ENCODE measurements at regions not wholly inside any gene's neighbourhood (a gene's known extent, or its start where the extent isn't known, plus 50 kb on each side); places are given as distances from the start of the nearest gene placed in this dataset.
A peak's percentile ranks its signal among the peaks of the same experiment; 100 is the strongest.

DNA sequence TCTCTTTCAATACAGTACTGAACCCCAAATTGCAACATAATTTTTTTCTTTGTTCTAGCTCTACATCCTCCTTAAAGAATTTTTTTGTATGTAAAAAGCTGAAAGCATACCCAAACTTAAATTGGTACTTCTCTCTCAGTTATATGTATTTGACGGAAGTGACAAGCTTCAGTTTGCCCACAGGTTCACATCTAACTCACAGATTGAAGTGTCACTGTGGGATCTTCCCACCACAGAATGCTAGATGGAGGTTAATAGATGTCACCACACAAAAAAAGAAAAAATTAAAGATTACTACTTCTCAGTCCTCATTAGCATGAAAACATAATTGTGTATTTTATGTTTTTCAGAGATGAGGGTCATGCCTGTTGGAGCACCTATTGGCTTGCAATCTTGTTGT, 150.9 kb upstream of the GHITM start:
- H3K36me3 ChIP-seq (ENCODE audit: control insufficient read depth, insufficient read depth, low read length, severe bottlenecking): no peaks in the 10 kb centered on the region
- H3K27me3 ChIP-seq (replicated peaks; ENCODE audit: control insufficient read depth, insufficient read depth, low read length): no peaks in the 10 kb centered on the region
- no peak for DNase-seq (ENCODE audit: low read depth)
- H3K9me3 ChIP-seq (ENCODE audit: control insufficient read depth, low read length): no peaks in the 10 kb centered on the region
- H3K4me3 ChIP-seq (ENCODE audit: low read length): no peak overlapping the region
- H3K9ac ChIP-seq (ENCODE audit: low read length): no peak overlapping the region
- peaks cover 5% of the 10 kb centered on the region for H3K4me1 ChIP-seq (ENCODE audit: control insufficient read depth, insufficient read depth, low read length)

DNA sequence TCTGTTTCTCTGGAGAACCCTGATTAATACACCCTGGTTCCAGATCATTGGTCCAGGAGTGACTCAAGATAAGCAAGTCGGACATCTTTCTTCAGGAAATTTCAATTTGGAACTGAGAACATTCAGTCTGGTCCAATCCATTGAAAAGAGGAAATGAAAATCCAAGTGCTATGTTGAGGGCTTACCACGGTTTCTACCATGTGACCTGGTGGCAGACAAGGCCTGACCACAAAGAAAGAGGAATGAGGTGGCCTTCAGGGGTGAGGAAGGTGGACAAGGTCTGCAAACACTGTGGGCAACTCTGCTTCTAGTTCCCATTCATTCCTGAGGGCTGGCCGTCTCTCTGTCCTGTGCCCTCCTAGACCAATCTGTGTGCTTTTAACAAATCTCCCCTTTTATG, 149.2 kb upstream of the GHITM start:
- Histone ChIP-seq H3K36me3 (ENCODE audit: control insufficient read depth, insufficient read depth, low read length, severe bottlenecking) (no peaks in the 10 kb centered on the region), H3K4me3 (ENCODE audit: low read length) (no peak overlapping the region), H3K27me3 (replicated peaks; ENCODE audit: control insufficient read depth, insufficient read depth, low read length) (no peaks in the 10 kb centered on the region), H3K4me1 (ENCODE audit: control insufficient read depth, insufficient read depth, low read length) (peaks cover 5% of the 10 kb centered on the region), H3K9ac (ENCODE audit: low read length) (no peak overlapping the region), H3K9me3 (ENCODE audit: control insufficient read depth, low read length) (no peaks in the 10 kb centered on the region)
- no peak for DNase-seq (ENCODE audit: low read depth)

DNA sequence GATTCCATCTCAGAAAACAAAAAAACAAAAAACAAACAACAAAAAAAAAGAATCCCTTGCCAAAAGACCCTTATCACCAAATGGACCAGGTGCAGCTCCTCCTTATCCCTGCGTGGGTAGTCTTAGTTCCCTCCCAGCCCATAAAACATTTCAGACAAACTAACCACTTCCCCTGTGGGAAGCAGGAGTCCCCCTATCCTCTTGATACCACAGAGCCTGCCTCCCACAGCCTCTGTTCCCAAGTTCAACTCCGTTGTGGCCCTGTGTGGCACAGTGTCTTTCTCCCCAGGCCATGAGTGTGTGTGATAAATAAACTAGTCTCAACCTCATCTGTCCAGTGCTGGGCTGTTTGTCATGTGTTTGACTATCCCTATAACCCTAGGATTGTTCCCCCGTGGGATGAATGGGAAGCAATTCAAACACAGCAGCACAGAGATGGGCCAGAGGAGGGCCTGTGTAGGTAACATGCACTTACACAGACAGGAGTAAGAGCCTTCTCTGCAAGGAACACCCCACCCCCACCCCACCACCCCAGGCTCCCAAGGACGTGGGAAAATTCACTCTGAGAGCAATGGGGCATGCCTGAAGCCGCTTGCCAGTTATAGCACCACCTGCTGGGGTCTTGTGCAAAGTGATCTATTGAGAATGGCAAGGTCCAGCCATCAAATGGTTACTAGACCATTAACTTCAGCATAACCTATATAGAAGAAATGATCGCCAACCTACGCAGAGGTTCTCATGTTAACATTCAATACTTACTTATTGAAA, 147.1 kb upstream of the GHITM start:
- Histone ChIP-seq H3K4me3 (ENCODE audit: low read length) (no peak overlapping the region), H3K27me3 (replicated peaks; ENCODE audit: control insufficient read depth, insufficient read depth, low read length) (no peaks in the 10 kb centered on the region), H3K9ac (ENCODE audit: low read length) (no peak overlapping the region), H3K4me1 (ENCODE audit: control insufficient read depth, insufficient read depth, low read length) (peaks cover 3% of the 10 kb centered on the region), H3K36me3 (ENCODE audit: control insufficient read depth, insufficient read depth, low read length, severe bottlenecking) (no peaks in the 10 kb centered on the region), H3K9me3 (ENCODE audit: control insufficient read depth, low read length) (no peaks in the 10 kb centered on the region)
- DNase-seq (ENCODE audit: low read depth): peak; percentile 31

DNA sequence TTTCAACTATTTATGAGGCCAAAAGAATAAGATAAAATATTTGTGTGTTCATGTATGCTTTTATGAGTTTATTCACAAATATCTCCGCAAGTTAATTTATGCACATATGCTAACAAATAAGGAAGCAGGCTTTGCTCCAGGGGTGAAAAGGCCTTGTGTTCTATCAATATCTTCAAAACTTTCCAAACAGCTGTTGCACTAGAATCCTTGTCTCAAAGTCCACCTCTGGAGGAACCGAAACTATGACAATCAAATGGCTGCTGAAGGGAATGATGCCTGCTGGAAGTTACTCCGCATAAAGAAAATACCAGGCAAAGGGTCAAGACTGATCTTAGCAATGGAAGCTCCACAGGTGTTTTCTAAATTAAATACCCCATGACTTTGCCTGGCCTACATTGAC, 145.0 kb upstream of the GHITM start:
- H3K27me3 ChIP-seq (replicated peaks; ENCODE audit: control insufficient read depth, insufficient read depth, low read length): peaks cover 7% of the 10 kb centered on the region
- H3K9ac ChIP-seq (ENCODE audit: low read length): no peak overlapping the region
- no peaks in the 10 kb centered on the region for H3K4me1 ChIP-seq (ENCODE audit: control insufficient read depth, insufficient read depth, low read length)
- H3K4me3 ChIP-seq (ENCODE audit: low read length): no peak overlapping the region
- no peaks in the 10 kb centered on the region for H3K9me3 ChIP-seq (ENCODE audit: control insufficient read depth, low read length)
- no peak for DNase-seq (ENCODE audit: low read depth)
- H3K36me3 ChIP-seq (ENCODE audit: control insufficient read depth, insufficient read depth, low read length, severe bottlenecking): no peaks in the 10 kb centered on the region

DNA sequence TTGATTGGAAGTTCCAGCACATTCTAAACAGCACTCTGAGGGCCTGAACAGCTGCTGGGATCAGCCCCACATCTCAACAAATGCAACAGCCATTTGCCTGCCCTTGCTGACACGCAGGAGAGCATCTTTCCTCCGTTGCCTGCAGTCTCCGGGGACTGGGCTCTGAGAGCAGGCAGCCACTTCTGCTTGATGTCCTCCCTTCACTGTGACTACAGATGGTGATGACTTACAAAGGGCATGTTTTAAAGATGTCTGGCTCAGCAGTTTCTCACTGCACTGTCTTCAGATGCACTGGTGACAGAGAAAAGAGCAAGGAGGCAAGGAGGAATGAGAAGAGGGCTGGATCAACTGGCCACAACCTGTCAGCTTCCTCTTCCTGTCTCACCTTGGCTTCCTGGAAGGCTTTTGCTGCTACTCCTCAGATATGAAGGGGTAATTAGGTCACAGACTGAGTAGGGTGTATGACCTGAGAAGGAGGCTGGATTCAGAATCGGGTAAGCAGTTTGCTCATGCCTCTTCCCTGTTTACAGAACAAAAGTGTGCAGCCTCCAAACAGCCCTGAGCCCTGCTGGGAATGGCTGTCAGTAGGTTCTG, 143.5 kb upstream of the GHITM start:
- no peaks in the 10 kb centered on the region for H3K4me1 ChIP-seq (ENCODE audit: control insufficient read depth, insufficient read depth, low read length)
- no peaks in the 10 kb centered on the region for H3K36me3 ChIP-seq (ENCODE audit: control insufficient read depth, insufficient read depth, low read length, severe bottlenecking)
- no peak overlapping the region for H3K9ac ChIP-seq (ENCODE audit: low read length)
- DNase-seq (ENCODE audit: low read depth): no peak
- H3K9me3 ChIP-seq (ENCODE audit: control insufficient read depth, low read length): no peaks in the 10 kb centered on the region
- H3K4me3 ChIP-seq (ENCODE audit: low read length): no peak overlapping the region
- peaks cover 8% of the 10 kb centered on the region for H3K27me3 ChIP-seq (replicated peaks; ENCODE audit: control insufficient read depth, insufficient read depth, low read length)

DNA sequence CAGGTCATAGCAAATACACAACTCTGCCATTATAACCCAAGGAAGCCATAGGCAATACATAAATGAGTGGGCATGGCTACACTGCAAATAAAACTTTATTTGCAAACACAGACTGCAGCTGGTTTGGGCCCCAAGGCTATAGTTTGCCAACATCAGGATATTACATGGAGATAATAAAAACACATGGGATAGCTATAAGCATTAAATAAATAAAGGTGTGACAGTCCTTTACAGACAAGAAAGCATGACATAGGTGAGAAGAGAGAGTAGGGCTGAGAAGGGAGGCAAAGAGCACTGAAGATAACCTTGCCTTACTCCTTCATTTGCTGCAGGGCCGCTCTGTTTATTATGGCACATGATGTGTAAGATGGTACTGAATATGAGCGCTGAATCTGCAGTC, 135.1 kb upstream of the GHITM start:
- no peak for DNase-seq (ENCODE audit: low read depth)
- no peaks in the 10 kb centered on the region for H3K9me3 ChIP-seq (ENCODE audit: control insufficient read depth, low read length)
- H3K9ac ChIP-seq (ENCODE audit: low read length): no peak overlapping the region
- no peaks in the 10 kb centered on the region for H3K36me3 ChIP-seq (ENCODE audit: control insufficient read depth, insufficient read depth, low read length, severe bottlenecking)
- no peak overlapping the region for H3K4me3 ChIP-seq (ENCODE audit: low read length)
- no peaks in the 10 kb centered on the region for H3K4me1 ChIP-seq (ENCODE audit: control insufficient read depth, insufficient read depth, low read length)
- H3K27me3 ChIP-seq (replicated peaks; ENCODE audit: control insufficient read depth, insufficient read depth, low read length): peaks cover 2% of the 10 kb centered on the region

DNA sequence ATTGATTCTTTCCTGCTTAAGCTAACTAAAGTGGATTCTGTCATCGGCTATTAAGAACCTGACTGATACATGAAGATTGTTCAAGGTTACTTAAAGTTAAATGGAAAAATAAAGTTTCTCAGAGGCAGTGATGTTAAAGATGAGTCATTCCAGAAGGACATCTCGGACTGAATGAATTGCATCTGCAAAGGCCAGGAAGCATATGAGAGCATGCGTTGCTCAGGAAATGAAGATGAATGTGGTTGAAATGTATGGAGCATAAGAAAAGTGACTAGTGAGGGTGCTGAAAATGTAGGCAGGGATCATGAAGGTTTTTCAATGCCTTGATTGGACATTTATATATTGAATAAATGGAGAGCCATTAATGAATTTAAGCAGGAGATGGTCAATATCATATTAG, 133.9 kb upstream of the GHITM start:
- Histone ChIP-seq H3K36me3 (ENCODE audit: control insufficient read depth, insufficient read depth, low read length, severe bottlenecking) (no peaks in the 10 kb centered on the region), H3K9me3 (ENCODE audit: control insufficient read depth, low read length) (no peaks in the 10 kb centered on the region), H3K9ac (ENCODE audit: low read length) (no peak overlapping the region), H3K4me1 (ENCODE audit: control insufficient read depth, insufficient read depth, low read length) (no peaks in the 10 kb centered on the region), H3K4me3 (ENCODE audit: low read length) (no peak overlapping the region), H3K27me3 (replicated peaks; ENCODE audit: control insufficient read depth, insufficient read depth, low read length) (no peaks in the 10 kb centered on the region)
- no peak for DNase-seq (ENCODE audit: low read depth)

DNA sequence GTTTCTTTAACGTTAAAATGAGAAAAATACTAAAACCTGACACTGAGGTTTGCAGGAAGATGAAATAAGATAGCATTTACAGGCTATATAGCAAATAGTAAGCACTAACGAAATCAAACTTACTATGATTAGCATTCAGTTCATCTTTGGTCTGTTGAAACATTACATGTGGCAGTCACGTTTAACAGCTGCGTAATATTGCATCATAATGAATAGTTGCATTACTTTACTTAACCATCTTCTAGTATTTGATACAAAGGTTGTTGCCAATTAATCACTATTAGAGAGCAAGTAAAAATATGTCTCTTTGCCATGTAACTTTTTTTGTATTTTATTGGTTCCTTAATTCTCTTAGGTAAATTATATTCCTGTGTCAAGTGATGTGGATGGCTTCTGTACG, 131.8 kb upstream of the GHITM start:
- Histone ChIP-seq H3K4me3 (ENCODE audit: low read length) (no peak overlapping the region), H3K27me3 (replicated peaks; ENCODE audit: control insufficient read depth, insufficient read depth, low read length) (peaks cover 10% of the 10 kb centered on the region), H3K36me3 (ENCODE audit: control insufficient read depth, insufficient read depth, low read length, severe bottlenecking) (no peaks in the 10 kb centered on the region), H3K9ac (ENCODE audit: low read length) (no peak overlapping the region), H3K4me1 (ENCODE audit: control insufficient read depth, insufficient read depth, low read length) (no peaks in the 10 kb centered on the region), H3K9me3 (ENCODE audit: control insufficient read depth, low read length) (no peaks in the 10 kb centered on the region)
- no peak for DNase-seq (ENCODE audit: low read depth)

DNA sequence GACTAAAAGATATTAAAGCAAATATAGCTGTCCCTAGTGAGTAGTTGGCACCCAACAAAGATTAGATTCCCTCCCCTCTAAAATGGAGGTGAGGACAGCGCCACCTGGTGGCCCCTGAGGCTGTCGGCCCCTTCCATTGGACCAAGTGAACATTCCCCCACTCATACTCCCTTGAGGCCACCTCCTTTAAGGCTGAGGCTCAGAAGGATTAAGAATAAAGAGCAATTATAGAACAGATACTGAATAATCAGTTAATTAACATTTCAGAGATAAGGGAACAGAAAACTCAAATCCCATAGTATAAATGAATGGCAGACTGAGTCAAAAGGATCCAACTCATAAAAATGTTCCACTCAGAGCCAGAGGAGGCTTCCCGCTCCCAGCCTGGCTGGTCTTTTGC, 130.4 kb upstream of the GHITM start:
- no peaks in the 10 kb centered on the region for H3K4me1 ChIP-seq (ENCODE audit: control insufficient read depth, insufficient read depth, low read length)
- H3K9me3 ChIP-seq (ENCODE audit: control insufficient read depth, low read length): no peaks in the 10 kb centered on the region
- peaks cover 17% of the 10 kb centered on the region for H3K27me3 ChIP-seq (replicated peaks; ENCODE audit: control insufficient read depth, insufficient read depth, low read length)
- DNase-seq (ENCODE audit: low read depth): peak; percentile 24
- no peaks in the 10 kb centered on the region for H3K36me3 ChIP-seq (ENCODE audit: control insufficient read depth, insufficient read depth, low read length, severe bottlenecking)
- no peak overlapping the region for H3K4me3 ChIP-seq (ENCODE audit: low read length)
- H3K9ac ChIP-seq (ENCODE audit: low read length): no peak overlapping the region

DNA sequence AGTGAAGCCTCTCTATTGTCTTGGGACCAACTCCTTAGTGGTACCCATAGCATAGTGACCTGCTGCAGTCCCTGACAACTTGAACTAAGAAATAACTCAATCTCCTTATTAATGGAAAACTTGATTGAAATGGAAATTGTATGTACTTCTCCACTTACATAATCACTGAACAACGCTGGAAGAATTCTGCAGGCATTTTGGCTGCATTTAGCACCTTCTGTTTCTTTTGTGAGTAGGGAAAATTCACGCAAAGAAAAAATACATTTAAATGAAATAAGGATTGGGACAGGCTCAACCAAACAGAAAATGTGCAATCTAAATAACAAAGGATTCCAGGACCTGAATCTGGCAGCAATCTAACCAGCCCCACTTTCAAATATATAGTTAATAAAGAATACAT, 126.9 kb upstream of the GHITM start:
- no peak overlapping the region for H3K9ac ChIP-seq (ENCODE audit: low read length)
- H3K27me3 ChIP-seq (replicated peaks; ENCODE audit: control insufficient read depth, insufficient read depth, low read length): peaks cover 17% of the 10 kb centered on the region
- peaks cover 13% of the 10 kb centered on the region for H3K4me1 ChIP-seq (ENCODE audit: control insufficient read depth, insufficient read depth, low read length)
- H3K9me3 ChIP-seq (ENCODE audit: control insufficient read depth, low read length): peaks cover 3% of the 10 kb centered on the region
- H3K4me3 ChIP-seq (ENCODE audit: low read length): no peak overlapping the region
- no peak for DNase-seq (ENCODE audit: low read depth)
- no peaks in the 10 kb centered on the region for H3K36me3 ChIP-seq (ENCODE audit: control insufficient read depth, insufficient read depth, low read length, severe bottlenecking)

DNA sequence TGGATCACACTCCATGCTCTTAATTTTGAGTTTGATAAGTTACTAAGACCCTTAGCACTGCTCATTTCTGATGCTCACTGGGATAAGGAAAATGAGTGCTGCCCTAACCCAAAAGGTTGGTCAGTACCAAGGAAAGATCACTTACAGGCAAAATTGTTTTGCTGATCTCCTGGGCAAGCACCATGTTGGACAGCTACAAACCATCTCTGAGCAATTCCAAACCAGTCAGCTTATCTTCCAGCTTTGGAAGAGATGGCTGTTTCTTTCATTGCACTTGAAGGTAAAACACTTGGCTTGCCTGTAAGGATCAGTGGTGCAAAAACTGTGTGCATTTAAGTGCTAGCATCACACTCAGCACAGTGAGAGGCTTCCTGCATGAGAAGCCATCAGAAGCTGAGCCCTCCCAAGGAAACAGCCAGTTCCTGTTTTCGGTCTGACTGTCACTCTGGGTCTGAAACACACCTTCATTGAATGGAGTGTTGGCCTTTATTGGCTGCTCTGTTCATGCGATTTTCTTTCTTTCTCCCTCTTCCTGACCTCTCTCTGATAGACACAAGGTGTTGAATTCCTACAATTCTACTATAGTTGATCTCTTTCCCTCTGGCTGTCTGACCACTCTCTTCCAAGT, 126.4 kb upstream of the GHITM start:
- Histone ChIP-seq H3K4me1 (ENCODE audit: control insufficient read depth, insufficient read depth, low read length) (peaks cover 13% of the 10 kb centered on the region), H3K9ac (ENCODE audit: low read length) (no peak overlapping the region), H3K27me3 (replicated peaks; ENCODE audit: control insufficient read depth, insufficient read depth, low read length) (peaks cover 17% of the 10 kb centered on the region), H3K9me3 (ENCODE audit: control insufficient read depth, low read length) (peaks cover 8% of the 10 kb centered on the region), H3K36me3 (ENCODE audit: control insufficient read depth, insufficient read depth, low read length, severe bottlenecking) (no peaks in the 10 kb centered on the region), H3K4me3 (ENCODE audit: low read length) (no peak overlapping the region)
- DNase-seq (ENCODE audit: low read depth): no peak
